Progenitor cell of endocrine pancreas (in vitro differentiated cells): ENCODE measurements at regions not wholly inside any gene's neighbourhood (a gene's known extent, or its start where the extent isn't known, plus 50 kb on each side); places are given as distances from the start of the nearest gene placed in this dataset.

Source experiments
- DNase-seq: peaks from one replicate; pipeline ENCODE4 v3.0.0; 2021; ENCODE audit warnings: low spot score; ENCODE audit not compliant: unreplicated experiment
- H3K27ac Mint-ChIP-seq: 2 replicates; pipeline ENCODE4 v1.8.0; 2021; ENCODE audit warnings: mild to moderate bottlenecking, moderate library complexity, mixed read lengths
- H3K27me3 Mint-ChIP-seq: 2 replicates; pipeline ENCODE4 v1.8.0; 2021; ENCODE audit warnings: mixed read lengths
- H3K36me3 Mint-ChIP-seq: 2 replicates; pipeline ENCODE4 v1.8.0; 2022; ENCODE audit warnings: mixed read lengths; ENCODE audit not compliant: insufficient read depth
- H3K4me1 Mint-ChIP-seq: 2 replicates; pipeline ENCODE4 v1.8.0; 2021; ENCODE audit warnings: low read depth, mixed read lengths
- H3K4me3 Mint-ChIP-seq: 2 replicates; pipeline ENCODE4 v1.8.0; 2021; ENCODE audit warnings: low read depth, mild to moderate bottlenecking, moderate library complexity, mixed read lengths
- H3K9me3 Mint-ChIP-seq: 2 replicates; pipeline ENCODE4 v1.8.0; 2021; ENCODE audit warnings: low read depth, mixed read lengths
- CTCF ChIP-seq: fragments of 200-600 bp; sonication (generic); IDR thresholded peaks from one replicate; pipeline ENCODE4 v1.5.0; 2021; ENCODE audit warnings: antibody characterized with exemption, mild to moderate bottlenecking; ENCODE audit not compliant: unreplicated experiment

GRCh38 chr6:4186385-4186784, 51.0 kb upstream of the ECI2 start:
- Mint-ChIP-seq H3K9me3 (peaks cover 11% of the 10 kb centered on the region), H3K4me1 (peaks cover 4% of the 10 kb centered on the region), H3K36me3 (no peaks in the 10 kb centered on the region), H3K27ac (no peak overlapping the region), H3K4me3 (no peak overlapping the region), H3K27me3 (no peaks in the 10 kb centered on the region)
- no peak for TF ChIP-seq CTCF
- DNase-seq, result no peak

- H3K36me3 Mint-ChIP-seq, result no peaks in the 10 kb centered on the region
- no peak overlapping the region for H3K27ac Mint-ChIP-seq
- H3K4me1 Mint-ChIP-seq, result peaks cover 4% of the 10 kb centered on the region
- peaks cover 11% of the 10 kb centered on the region for H3K9me3 Mint-ChIP-seq
- H3K27me3 Mint-ChIP-seq, result no peaks in the 10 kb centered on the region
- no peak overlapping the region for H3K4me3 Mint-ChIP-seq
- no peak for TF ChIP-seq CTCF
- DNase-seq, result no peak
Measured at GRCh38 chr6:4185846-4186245, 50.5 kb upstream of the ECI2 start.

- H3K27ac Mint-ChIP-seq, result no peak overlapping the region
- DNase-seq, result no peak
- peaks cover 11% of the 10 kb centered on the region for H3K9me3 Mint-ChIP-seq
- no peaks in the 10 kb centered on the region for H3K36me3 Mint-ChIP-seq
- peaks cover 4% of the 10 kb centered on the region for H3K4me1 Mint-ChIP-seq
- H3K27me3 Mint-ChIP-seq, result no peaks in the 10 kb centered on the region
- no peak overlapping the region for H3K4me3 Mint-ChIP-seq
- no peak for TF ChIP-seq CTCF
Measured at GRCh38 chr6:4185419-4185818, 50.0 kb upstream of the ECI2 start.
